ENCODE measurements at regions not wholly inside any gene's neighbourhood (a gene's known extent, or its start where the extent isn't known, plus 50 kb on each side); places are given as distances from the start of the nearest gene placed in this dataset.

GRCh38 chr5:4395752-4396151 lies 744.4 kb upstream of the ADAMTS16 start:
- DNase-seq (ENCODE audit: low spot score) = no peak

DNA sequence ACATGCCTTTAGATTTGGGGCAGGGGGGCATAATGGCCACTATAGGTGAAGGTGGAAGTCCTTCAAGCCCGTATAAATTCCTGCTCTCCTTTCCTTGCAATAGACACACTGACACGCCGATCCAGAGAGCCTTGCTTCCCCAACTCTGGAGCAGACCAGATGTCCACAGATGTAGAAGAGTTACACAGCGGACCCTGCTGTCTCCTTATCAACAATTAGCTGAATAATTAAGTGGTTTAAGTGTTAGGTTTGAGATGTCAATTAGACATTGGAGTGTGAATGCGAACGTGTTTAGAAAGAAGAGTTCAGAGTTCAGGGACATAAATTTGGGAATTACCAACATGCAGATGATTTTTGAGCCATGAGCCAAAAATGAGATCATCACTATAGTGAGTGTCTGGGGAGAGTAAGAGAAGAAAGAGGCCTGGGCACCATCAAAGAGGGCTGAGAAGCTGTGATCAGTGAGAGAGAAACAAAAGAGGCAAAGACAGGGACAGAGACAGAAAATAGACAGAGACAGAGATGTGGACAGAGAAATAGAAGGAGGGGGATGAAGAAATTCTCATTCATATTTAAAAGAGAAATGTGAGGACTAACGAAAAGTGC lies 734.4 kb upstream of the ADAMTS16 start:
- no peak for DNase-seq (ENCODE audit: low spot score)

GRCh38 chr5:4410151-4410550 lies 730.0 kb upstream of the ADAMTS16 start:
- no peak for DNase-seq (ENCODE audit: low spot score)

DNA sequence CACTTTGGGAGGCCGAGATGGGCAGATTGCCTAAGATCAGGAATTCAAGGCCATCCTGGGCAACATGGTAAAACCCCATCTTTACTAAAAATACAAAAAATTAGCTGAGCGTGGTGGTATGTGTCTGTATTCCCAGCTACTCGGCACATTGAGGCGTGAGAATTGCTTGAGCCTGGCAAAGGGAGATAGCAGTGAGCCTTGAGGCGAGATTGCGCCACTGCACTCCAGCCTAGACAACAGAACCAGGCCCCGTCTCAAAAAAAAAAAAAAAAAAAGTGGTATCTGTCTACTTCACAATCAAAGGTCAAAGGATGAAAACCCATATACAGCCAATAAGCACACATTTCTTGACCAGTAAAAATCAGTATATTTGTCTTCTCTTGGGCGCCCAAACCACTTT lies 728.5 kb upstream of the ADAMTS16 start:
- no peak for DNase-seq (ENCODE audit: low spot score)

DNA sequence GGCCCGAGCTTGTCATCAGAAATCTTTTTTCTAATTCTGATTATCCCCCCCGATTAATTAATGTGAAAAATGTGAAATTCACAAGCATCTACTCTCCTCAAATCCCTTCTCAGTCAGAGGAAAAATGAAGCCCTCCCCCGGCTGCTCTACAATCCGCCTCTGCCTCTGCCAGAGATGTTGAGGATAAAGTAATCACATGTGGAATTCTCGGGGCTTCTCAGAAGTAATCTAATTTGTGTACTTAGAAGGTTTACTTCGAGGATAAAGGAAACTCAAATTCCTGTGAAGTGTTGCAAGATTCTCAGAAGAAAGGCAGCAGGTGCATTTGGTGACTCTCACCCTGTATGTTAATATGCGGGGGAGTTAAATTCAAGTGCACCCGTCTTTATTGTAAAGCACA lies 726.1 kb upstream of the ADAMTS16 start:
- DNase-seq (ENCODE audit: low spot score) = no peak

DNA sequence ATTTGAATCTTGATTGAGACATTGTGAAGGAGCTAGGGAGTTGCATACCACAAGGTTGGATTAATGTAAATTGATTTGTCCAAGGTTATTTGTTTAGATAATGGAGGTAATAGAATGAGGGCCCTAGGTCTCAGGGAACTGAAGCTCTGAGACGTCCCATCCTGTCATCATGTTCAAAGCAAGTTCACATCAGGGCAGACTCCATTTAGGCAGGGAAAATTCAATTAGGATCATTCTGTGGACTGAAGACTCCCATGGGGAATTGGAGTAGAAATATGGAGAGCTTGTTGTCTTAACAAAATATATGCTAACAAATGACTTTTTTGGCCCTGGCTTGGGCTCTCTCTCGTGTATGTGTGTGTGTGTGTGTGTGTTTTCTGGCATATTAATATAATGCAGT lies 722.0 kb upstream of the ADAMTS16 start:
- no peak for DNase-seq (ENCODE audit: low spot score)

GRCh38 chr5:4419281-4419680 lies 720.8 kb upstream of the ADAMTS16 start:
- DNase-seq (ENCODE audit: low spot score) = no peak

DNA sequence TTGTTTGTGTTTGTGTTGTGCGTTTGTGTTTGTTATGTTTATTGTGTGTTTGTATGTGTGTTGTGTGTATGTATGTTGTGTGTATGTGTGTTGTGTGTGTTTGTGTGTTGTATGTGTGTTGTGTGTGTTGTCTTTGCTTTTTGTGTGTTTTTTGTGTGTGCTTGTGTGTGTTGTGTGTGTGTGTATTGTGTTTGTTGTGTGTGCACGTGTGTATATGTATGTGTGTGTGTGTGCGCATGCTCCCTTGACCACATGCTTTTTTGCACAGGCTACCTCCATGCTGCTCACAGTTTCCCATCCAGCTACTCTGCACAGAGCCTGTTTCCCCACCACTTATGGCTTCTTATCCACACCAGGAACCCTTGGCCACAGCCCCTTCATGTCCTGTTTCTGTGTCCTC lies 720.0 kb upstream of the ADAMTS16 start:
- DNase-seq (ENCODE audit: low spot score) = no peak

GRCh38 chr5:4420681-4421080 lies 719.4 kb upstream of the ADAMTS16 start:
- DNase-seq (ENCODE audit: low spot score) = no peak

GRCh38 chr5:4422247-4422646 lies 717.9 kb upstream of the ADAMTS16 start:
- no peak for DNase-seq (ENCODE audit: low spot score)

GRCh38 chr5:4424895-4425294 lies 715.2 kb upstream of the ADAMTS16 start:
- DNase-seq (ENCODE audit: low spot score) = no peak

DNA sequence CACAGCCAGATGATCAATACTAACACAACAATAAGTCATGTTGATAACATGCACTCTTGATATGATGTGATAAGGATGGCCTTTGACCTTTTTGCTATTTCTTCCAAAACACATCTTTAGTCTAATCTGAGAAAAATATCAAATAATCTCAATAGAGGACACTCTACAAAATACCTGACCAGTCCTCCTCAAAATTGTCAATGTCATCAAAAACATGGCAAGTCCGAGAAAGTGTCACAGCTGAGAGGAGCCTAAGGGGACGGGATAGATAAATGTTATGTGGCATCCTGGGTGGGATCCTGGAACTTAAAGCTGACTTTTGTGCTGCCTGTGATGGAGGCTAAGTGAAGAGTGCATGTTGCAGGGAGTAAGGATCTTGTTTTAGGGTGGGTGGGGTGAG lies 699.6 kb upstream of the ADAMTS16 start:
- no peak for DNase-seq (ENCODE audit: low spot score)

GRCh38 chr5:4442221-4442620 lies 697.9 kb upstream of the ADAMTS16 start:
- no peak for DNase-seq (ENCODE audit: low spot score)

GRCh38 chr5:4447657-4448056 lies 692.5 kb upstream of the ADAMTS16 start:
- DNase-seq (ENCODE audit: low spot score) = no peak

DNA sequence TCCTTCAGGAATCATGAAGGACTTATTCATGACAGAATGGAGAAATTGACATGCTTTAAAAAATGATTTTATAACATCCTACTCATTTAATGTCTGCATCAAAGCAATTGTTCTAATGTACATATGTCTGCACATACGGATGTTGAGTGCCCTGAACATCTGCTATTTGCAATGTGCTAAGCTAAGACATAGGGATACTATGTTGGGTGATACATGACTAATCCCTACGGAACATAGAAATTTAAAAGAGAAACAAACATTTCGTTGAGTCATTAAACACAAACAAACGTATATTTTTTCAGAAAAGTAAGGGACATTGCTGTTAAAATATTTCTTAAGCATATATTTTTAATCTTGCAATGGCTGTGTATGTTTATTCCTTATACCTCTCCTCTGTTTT lies 686.5 kb upstream of the ADAMTS16 start:
- DNase-seq (ENCODE audit: low spot score) = no peak

DNA sequence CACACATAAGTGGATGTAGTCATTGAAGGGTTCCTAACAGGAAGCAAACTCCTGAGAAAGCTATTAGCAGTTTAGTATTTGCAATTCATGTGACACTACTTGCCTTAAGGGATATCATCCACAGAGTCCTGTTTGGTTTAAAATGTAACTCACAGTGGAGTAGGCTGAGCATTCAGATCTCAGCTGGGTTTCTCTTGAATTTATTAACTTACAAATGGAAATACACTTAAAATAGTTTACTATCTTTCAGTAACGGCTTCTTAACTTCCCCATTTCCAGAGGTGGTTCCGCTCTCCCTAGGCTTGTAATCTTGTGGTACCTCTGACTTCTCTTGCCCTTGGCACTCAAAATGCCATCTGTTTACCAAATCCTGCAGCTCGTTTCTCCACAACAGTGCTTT lies 660.7 kb upstream of the ADAMTS16 start:
- DNase-seq (ENCODE audit: low spot score) = no peak

DNA sequence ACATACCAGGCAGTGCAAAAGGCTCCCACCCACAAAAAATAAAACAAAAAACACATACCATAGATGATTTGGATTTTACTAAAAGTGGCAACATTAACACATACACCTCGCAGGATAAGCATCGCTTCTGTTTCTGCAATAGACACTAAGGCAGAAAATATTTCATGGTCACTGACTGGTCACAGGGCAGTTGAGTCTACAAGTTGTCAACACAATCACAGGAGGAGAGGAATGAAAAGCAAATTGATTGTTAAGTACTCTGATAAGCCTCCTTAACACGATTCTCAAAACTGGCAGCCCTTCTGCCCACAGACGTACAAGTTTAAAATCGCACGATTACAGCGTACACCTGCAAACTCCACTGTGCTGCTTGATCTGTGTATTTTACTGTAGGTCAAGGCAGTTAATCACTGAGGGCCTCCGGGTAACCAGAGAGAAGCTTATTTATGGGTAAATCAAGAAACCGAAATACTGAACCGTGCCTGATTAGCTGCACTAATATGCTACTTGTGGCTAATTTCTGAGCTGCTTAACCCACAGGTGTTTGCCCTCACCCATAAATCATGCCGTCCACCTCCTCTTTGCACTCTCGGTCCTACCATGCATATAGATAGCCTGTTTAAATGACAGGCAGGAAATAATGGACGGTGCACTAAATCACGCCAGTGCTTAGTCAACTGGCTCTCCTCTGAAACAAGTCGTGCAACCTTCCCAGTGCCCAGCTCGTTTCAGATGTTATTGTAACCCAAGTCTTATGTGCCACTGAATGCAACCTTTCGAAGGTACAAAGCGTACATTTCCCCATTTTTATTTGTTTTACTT lies 659.4 kb upstream of the ADAMTS16 start:
- DNase-seq (ENCODE audit: low spot score) = no peak

DNA sequence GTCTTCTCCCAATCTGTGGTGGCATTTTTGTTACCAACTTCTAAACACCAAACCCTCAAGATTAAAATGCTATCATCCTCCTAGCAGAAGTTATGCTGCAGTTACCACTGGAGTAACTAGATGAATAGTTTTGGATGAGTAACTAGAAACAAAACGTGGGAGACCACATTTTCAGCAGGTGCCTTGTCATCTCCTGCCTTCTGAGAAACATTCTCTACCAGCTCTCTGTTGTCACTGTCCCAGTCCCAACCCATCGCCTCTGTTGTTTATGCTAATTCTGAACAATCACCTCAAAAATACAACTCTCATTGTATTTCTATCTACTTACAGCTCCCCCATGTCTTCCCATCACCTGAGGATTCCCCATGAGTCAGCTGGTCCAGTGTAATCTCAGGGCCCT lies 652.5 kb upstream of the ADAMTS16 start:
- no peak for DNase-seq (ENCODE audit: low spot score)

- DNase-seq (ENCODE audit: low spot score) = no peak
Measured at GRCh38 chr5:4511996-4512656, 628.0 kb upstream of the ADAMTS16 start.

DNA sequence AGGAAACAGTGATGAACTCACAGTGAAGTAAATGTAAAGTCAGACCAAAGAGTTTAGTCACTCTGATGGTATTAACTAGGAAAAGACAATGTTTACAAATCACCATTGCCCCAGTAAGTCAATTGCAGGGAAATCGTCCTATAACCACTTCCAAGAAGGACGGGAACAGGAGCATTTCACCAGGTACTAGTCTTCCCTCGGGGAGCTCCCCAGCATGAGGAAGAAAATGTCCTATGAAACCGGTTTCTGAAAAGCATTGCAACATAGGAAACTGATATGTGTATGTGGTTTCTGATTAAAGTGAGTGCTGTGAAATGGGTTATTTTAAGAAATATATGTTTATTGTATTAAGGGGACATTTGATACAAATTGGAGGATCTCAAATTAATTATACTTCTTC lies 626.7 kb upstream of the ADAMTS16 start:
- DNase-seq (ENCODE audit: low spot score) = no peak

GRCh38 chr5:4514067-4514648 lies 626.0 kb upstream of the ADAMTS16 start:
- no peak for DNase-seq (ENCODE audit: low spot score)

DNA sequence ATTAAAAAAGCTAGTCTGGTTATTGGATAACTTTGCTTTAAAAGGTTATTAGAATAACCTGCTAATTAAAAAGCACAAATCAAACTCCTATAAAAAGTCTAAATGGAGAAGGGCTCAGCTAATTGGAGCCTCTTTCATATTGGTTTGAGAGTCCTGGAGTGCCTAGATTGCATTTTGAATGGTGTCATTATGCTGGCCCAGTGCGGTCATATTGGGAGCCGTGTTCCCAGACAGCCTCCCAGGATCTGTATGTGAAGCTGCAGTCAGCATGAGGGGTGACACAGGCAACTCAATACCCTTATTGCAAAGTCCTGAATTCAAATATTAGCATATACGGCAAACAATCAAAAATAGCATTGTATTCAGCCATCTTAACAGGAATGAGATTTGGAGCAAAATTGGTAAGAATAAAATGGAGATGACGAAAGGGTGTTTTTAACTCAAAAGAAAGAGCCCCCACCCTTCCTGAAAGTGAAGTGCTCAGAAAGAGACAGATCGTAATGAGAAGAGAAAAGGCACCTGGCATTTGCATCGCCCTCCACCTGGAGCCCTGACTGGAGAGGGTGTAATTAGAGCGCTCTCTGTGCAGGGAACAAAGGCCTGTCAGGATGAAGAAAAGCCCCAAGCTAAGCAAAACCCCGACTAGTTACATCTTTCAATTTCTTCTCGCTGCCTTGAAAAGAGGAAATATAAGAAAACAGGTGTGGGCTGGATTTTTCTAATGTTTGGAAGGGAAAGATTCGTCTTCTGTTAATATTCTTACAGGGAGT lies 621.0 kb upstream of the ADAMTS16 start:
- no peak for DNase-seq (ENCODE audit: low spot score)

Data from germinal center (tissue), 1 donor.